ENCODE measurements at regions not wholly inside any gene's neighbourhood (a gene's known extent, or its start where the extent isn't known, plus 50 kb on each side); places are given as distances from the start of the nearest gene placed in this dataset.

DNA sequence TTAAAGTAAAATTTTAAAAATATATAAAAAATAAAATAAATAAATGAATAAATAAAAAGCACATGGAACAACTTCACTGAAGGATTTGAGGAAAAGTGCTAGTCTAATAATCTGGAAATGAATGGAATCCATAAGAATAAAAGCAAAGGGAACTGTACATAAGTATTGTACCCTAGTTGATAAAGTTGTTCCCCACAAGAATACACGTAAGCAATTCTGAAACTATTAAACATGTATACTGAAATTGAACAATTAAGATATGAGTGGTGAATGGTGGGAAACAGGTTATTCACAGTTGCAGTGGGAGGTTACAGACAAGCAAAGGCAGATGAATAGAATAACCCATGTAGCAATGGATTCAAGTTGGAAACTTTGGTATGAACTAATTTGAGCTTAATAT lies 853.2 kb upstream of the SOX9 start (continued):
- TF ChIP-seq, protein P1, sequence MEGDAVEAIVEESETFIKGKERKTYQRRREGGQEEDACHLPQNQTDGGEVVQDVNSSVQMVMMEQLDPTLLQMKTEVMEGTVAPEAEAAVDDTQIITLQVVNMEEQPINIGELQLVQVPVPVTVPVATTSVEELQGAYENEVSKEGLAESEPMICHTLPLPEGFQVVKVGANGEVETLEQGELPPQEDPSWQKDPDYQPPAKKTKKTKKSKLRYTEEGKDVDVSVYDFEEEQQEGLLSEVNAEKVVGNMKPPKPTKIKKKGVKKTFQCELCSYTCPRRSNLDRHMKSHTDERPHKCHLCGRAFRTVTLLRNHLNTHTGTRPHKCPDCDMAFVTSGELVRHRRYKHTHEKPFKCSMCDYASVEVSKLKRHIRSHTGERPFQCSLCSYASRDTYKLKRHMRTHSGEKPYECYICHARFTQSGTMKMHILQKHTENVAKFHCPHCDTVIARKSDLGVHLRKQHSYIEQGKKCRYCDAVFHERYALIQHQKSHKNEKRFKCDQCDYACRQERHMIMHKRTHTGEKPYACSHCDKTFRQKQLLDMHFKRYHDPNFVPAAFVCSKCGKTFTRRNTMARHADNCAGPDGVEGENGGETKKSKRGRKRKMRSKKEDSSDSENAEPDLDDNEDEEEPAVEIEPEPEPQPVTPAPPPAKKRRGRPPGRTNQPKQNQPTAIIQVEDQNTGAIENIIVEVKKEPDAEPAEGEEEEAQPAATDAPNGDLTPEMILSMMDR (IDR thresholded peaks at IDR 0.05; ENCODE audit: control extremely low read depth in 1 of 3, insufficient read depth in 1 of 3, low read depth in 1 of 3, low read length in 3 of 3) = no peak
- TF ChIP-seq KDM1A (IDR thresholded peaks at IDR 0.05; ENCODE audit: borderline replicate concordance, low read length) (no peak), RNF2 (IDR thresholded peaks at IDR 0.05; ENCODE audit: borderline replicate concordance, low read depth, low read length, missing control alignments, poor library complexity, severe bottlenecking) (no peak), ZNF274 (IDR thresholded peaks at IDR 0.05; ENCODE audit: borderline replicate concordance, extremely low read depth, low read length) (no peak), SIX5 (IDR thresholded peaks at IDR 0.05; ENCODE audit: low read depth, low read length) (no peak)
